SH-SY5Y (cell line): ENCODE measurements at regions not wholly inside any gene's neighbourhood (a gene's known extent, or its start where the extent isn't known, plus 50 kb on each side); places are given as distances from the start of the nearest gene placed in this dataset.

Experiments
- GATA2 ChIP-seq: IDR thresholded peaks from 2 replicates; pipeline ENCODE4 v1.6.1; 2011; ENCODE audit warnings: mild to moderate bottlenecking, low read depth, low read length
- GATA3 ChIP-seq: IDR thresholded peaks from 2 replicates; pipeline ENCODE4 v1.6.1; 2011; ENCODE audit warnings: low read depth, mild to moderate bottlenecking, low read length, moderate library complexity

DNA sequence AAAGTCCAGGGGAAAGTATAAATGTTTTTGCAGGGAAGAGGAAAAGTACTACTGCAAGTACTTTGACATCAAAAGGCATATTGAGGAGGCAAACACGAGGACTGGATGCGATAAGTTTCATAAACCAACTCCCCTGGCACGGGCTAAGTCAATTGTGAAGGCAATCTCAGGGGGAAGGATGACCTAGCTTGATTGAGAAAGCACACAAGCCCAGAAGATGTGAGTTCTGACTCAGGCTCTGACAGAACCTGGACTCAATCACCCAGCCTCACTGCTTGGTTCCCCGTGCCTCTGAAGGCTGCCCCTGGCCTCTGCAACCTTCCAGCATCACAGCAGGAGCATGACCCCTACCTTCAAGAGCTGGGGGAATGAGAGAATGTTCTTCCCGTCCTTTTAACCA is 93.2 kb upstream of the ZNF438 start:
- no peak for TF ChIP-seq GATA3
- TF ChIP-seq GATA2, result no peak
